Cardiac septum (tissue), 1 donor: ENCODE measurements at regions not wholly inside any gene's neighbourhood (a gene's known extent, or its start where the extent isn't known, plus 50 kb on each side); places are given as distances from the start of the nearest gene placed in this dataset.

Source experiments
- DNase-seq: peaks from one replicate; pipeline ENCODE4 v3.0.0-alpha.2; 2020; ENCODE audit warnings: low spot score
- intact Hi-C: fragments of 100-400 bp; cut with DNase I; formaldehyde crosslinking; loops from one replicate; pipeline ENCODE4 v1.14.0; 2022
- donor health status: DM: no; HTN: no; CAD: no.

- no peak for DNase-seq
- intact Hi-C loops: no loop called here
These were observed 509.6 kb upstream of the TNC start for GRCh38 chr9:115627511-115627910.

DNA sequence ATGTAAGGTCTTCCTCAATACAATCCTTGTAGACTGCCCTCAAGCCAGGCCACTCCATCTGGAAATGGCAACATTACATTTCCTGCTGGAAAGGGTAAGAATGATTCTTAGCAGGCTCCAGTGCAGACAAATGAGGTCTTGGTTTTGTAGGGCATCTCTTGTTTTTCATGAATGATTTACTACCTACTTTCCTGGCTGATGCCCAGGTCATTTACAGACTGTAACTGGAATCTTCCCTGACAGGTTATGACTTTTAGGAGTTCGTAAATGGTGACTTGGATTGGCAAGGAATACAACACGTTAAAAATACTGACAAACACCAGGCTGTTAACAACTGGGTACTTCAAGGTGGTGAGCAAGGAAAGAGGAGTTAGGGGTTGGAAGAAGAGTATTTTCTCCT lies 510.5 kb upstream of the TNC start:
- intact Hi-C loops: no loop called here
- DNase-seq: no peak

GRCh38 chr9:115629879-115630840 lies 512.2 kb upstream of the TNC start:
- no peak for DNase-seq
- intact Hi-C loops: no loop called here

GRCh38 chr9:115632391-115632790 lies 514.4 kb upstream of the TNC start:
- intact Hi-C loops: no loop called here
- DNase-seq: no peak

DNA sequence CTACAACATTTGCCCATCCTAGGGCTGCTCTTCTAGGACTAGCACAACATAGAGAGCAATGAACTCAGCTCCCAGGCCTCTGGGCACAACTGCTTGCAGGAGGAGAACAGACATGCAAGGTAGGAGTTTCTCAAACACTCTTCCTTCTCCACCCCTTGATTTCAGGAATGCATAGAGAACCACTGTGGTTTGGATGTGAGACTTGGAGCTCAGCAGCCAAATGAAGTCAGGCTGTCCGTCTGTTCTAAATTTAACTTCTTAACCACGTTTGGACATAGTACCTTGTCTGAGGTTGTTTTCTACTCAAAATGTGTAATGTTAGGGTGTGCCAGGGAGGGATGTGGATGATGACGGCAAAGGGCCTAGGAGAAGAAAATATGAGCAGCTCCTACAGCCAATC lies 515.1 kb upstream of the TNC start:
- DNase-seq: no peak
- intact Hi-C loops: no loop called here

DNA sequence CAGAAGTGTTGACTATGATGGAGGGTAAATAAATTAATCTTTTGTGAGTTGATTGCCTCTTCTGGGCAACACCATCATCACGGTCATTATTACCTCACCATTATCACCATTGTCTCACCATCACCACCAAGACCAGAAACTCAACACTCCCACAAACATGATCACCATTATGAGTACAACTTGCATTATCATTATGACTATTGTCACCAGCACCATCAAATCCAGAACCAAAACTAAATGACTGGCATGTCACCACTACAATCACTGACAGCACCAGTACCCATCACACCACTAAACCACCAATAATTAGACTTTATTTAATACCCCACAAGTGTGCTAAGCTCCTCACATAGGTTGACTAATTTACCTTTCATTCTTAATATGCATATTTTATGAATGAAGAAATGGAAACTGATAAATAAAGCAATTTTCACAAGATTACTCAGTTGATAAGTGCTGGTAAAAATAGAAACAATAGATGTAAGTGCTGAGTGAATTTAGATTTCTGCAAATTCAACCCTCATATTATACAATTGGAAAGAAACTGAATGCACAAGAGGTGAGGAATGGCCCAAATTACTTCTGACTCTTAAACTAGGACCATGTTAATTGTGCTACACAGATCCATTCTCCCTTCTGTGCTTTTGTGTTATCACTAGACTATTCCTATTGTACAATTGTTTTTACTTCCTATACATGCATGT lies 517.8 kb upstream of the PAPPA start:
- DNase-seq: no peak
- intact Hi-C loops: no loop called here

- intact Hi-C loops: no loop called here
- no peak for DNase-seq
These were observed 517.0 kb upstream of the PAPPA start for GRCh38 chr9:115636596-115636995.

GRCh38 chr9:115637661-115638060 lies 515.9 kb upstream of the PAPPA start:
- DNase-seq: no peak
- intact Hi-C loops: no loop called here

GRCh38 chr9:115640887-115641286 lies 512.7 kb upstream of the PAPPA start:
- DNase-seq: no peak
- intact Hi-C loops: no loop called here

GRCh38 chr9:115642285-115642684 lies 511.3 kb upstream of the PAPPA start:
- intact Hi-C loops: no loop called here
- DNase-seq: no peak

GRCh38 chr9:115643948-115644727 lies 509.5 kb upstream of the PAPPA start:
- intact Hi-C loops: no loop called here
- DNase-seq: no peak

GRCh38 chr9:115649991-115650472 lies 503.6 kb upstream of the PAPPA start:
- DNase-seq: peak; percentile 74
- intact Hi-C loops: no loop called here

- DNase-seq: no peak
- intact Hi-C loops: no loop called here
These were observed 502.8 kb upstream of the PAPPA start for GRCh38 chr9:115650768-115651167.

- intact Hi-C loops: no loop called here
- no peak for DNase-seq
These were observed 502.1 kb upstream of the PAPPA start for GRCh38 chr9:115651461-115651860.

GRCh38 chr9:115653171-115653606 lies 500.4 kb upstream of the PAPPA start:
- DNase-seq: no peak
- intact Hi-C loops: no loop called here

DNA sequence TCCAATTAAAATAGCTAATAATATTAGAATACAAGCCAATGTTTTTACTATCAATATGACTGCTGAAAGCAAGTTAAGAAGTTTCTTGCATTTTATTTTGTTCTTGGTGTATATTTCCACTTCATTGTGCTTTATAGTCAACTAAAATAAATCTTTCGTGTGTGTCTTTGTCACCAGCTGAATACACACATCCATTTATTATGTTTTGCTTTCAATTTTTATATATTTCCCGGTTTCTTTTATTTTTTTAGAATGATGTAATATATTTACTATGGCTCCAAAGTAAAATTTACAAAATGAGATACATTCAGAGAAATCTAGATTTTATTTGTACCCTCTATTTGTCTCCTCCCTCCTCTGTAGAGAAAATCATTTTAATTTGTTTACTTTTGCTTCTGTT lies 495.9 kb upstream of the PAPPA start:
- DNase-seq: no peak
- intact Hi-C loops: no loop called here

- DNase-seq: no peak
- intact Hi-C loops: no loop called here
These were observed 488.1 kb upstream of the PAPPA start for GRCh38 chr9:115665519-115665918.

GRCh38 chr9:115668521-115668920 lies 485.1 kb upstream of the PAPPA start:
- DNase-seq: no peak
- intact Hi-C loops: no loop called here

- intact Hi-C loops: no loop called here
- DNase-seq: no peak
These were observed 482.2 kb upstream of the PAPPA start for GRCh38 chr9:115671236-115671962.

- intact Hi-C loops: no loop called here
- no peak for DNase-seq
These were observed 481.7 kb upstream of the PAPPA start for GRCh38 chr9:115671963-115672305.
